IMR-90 (cell line): ENCODE measurements at regions not wholly inside any gene's neighbourhood (a gene's known extent, or its start where the extent isn't known, plus 50 kb on each side); places are given as distances from the start of the nearest gene placed in this dataset.

ENCODE experiments used
- ATAC-seq: fragments of 200-7000 bp; cut with Tn5 transposase; 2 replicates; pipeline ENCODE4 v1.9.1; 2020; ENCODE audit warnings: low read depth, mild to moderate bottlenecking, moderate library complexity
- BruUV-seq: library from RNA; stranded (reverse); fragments of 400-500 nt; replicated peaks from 2 replicates; lab custom pipeline; 2021; lab: Mats Ljungman, UMichigan
- CTCF ChIA-PET: fragments of 300-600 bp; formaldehyde crosslinking; extraction: SDS; loops from one replicate; lab custom pipeline; 2021; ENCODE audit warnings: antibody characterized with exemption; lab: Yijun Ruan, JAX
- POLR2A ChIA-PET: fragments of 300-600 bp; sonication (Branson Sonifier 250); formaldehyde crosslinking; loops from one replicate; lab custom pipeline; 2022; ENCODE audit warnings: antibody characterized with exemption; ENCODE audit not compliant: unreplicated experiment; lab: Charles Lee
- DNase-seq: peaks from one replicate; pipeline ENCODE4 v3.0.0; 2013
- H2AFZ ChIP-seq: replicated peaks from 2 replicates; pipeline ENCODE3; 2013; ENCODE audit warnings: low read length, mild to moderate bottlenecking; ENCODE audit not compliant: poor library complexity
- H2AK5ac ChIP-seq: 2 replicates; pipeline ENCODE4 v1.6.1; 2013; ENCODE audit warnings: low read depth, low read length, inconsistent platforms
- H2AK9ac ChIP-seq: replicated peaks from 2 replicates; pipeline ENCODE3; 2013; ENCODE audit warnings: mild to moderate bottlenecking, low read depth, low read length, moderate library complexity; ENCODE audit not compliant: poor library complexity
- H2BK120ac ChIP-seq: 2 replicates; pipeline ENCODE4 v1.6.1; 2013; ENCODE audit warnings: low read depth, low read length, inconsistent platforms
- H2BK15ac ChIP-seq: 3 replicates; pipeline ENCODE4 v1.6.1; 2013; ENCODE audit warnings: low read depth, low read length, inconsistent platforms
- H2BK20ac ChIP-seq: 2 replicates; pipeline ENCODE4 v1.6.1; 2013; ENCODE audit warnings: low read depth, mild to moderate bottlenecking, inconsistent platforms, low read length, moderate library complexity
- H2BK5ac ChIP-seq: 2 replicates; pipeline ENCODE4 v1.6.1; 2013; ENCODE audit warnings: mild to moderate bottlenecking, low read depth, low read length, inconsistent platforms; ENCODE audit not compliant: poor library complexity, severe bottlenecking
- H3K14ac ChIP-seq: replicated peaks from 2 replicates; pipeline ENCODE4 v1.6.1; 2013; ENCODE audit warnings: low read depth, low read length, inconsistent platforms
- H3K18ac ChIP-seq: 2 replicates; pipeline ENCODE4 v1.6.1; 2013; ENCODE audit warnings: low read depth, low read length, control low read depth
- H3K23ac ChIP-seq: 2 replicates; pipeline ENCODE4 v1.6.1; 2013; ENCODE audit warnings: low read depth, low read length, inconsistent platforms
- H3K27ac ChIP-seq: 2 replicates; pipeline ENCODE4 v1.5.1; 2013; ENCODE audit warnings: mild to moderate bottlenecking, control low read depth, low read length; ENCODE audit not compliant: insufficient read depth
- H3K27me3 ChIP-seq: 2 replicates; pipeline ENCODE4 v1.6.1; 2013; ENCODE audit warnings: low read length; ENCODE audit not compliant: control insufficient read depth, insufficient read depth
- H3K36me3 ChIP-seq: 2 replicates; pipeline ENCODE4 v1.6.1; 2013; ENCODE audit warnings: low read length, mixed read lengths; ENCODE audit not compliant: control insufficient read depth, insufficient read depth
- H3K4ac ChIP-seq: 2 replicates; pipeline ENCODE4 v1.6.1; 2013; ENCODE audit warnings: low read depth, low read length, inconsistent platforms
- H3K4me1 ChIP-seq: 2 replicates; pipeline ENCODE4 v1.6.1; 2013; ENCODE audit warnings: low read length, mixed read lengths; ENCODE audit not compliant: control insufficient read depth, insufficient read depth
- H3K4me2 ChIP-seq: 2 replicates; pipeline ENCODE4 v1.6.1; 2013; ENCODE audit warnings: low read depth, mild to moderate bottlenecking, control low read depth, low read length, moderate library complexity
- H3K4me3 ChIP-seq: 2 replicates; pipeline ENCODE4 v1.5.1; 2013; ENCODE audit warnings: low read depth, mild to moderate bottlenecking, control low read depth, low read length, moderate library complexity; ENCODE audit not compliant: insufficient read depth
- H3K56ac ChIP-seq: 2 replicates; pipeline ENCODE4 v1.6.1; 2013; ENCODE audit warnings: low read length, inconsistent platforms; ENCODE audit not compliant: insufficient read depth; ENCODE audit errors: extremely low read depth
- H3K79me1 ChIP-seq, 2 experiments: 2 replicates each; pipeline ENCODE4 v1.6.1; 2013; ENCODE audit warnings: low read length in 2 of 2, inconsistent platforms in 1 of 2, low read depth in 1 of 2
- H3K9ac ChIP-seq: 2 replicates; pipeline ENCODE4 v1.6.1; 2013; ENCODE audit warnings: low read depth, low read length, control low read depth
- H3K9me1 ChIP-seq: 2 replicates; pipeline ENCODE4 v1.6.1; 2013; ENCODE audit warnings: low read length, inconsistent platforms; ENCODE audit not compliant: insufficient read depth
- H3K9me3 ChIP-seq: 2 replicates; pipeline ENCODE4 v1.6.1; 2013; ENCODE audit warnings: low read length; ENCODE audit not compliant: control insufficient read depth, insufficient read depth
- H4K20me1 ChIP-seq: 2 replicates; pipeline ENCODE4 v1.6.1; 2013; ENCODE audit warnings: low read length, inconsistent platforms; ENCODE audit not compliant: insufficient read depth
- H4K5ac ChIP-seq: 2 replicates; pipeline ENCODE4 v1.6.1; 2013; ENCODE audit warnings: mild to moderate bottlenecking, low read depth, low read length, control low read depth
- H4K8ac ChIP-seq, 2 experiments: 2 replicates each; pipeline ENCODE4 v1.6.1; 2013; ENCODE audit warnings: low read depth in 2 of 2, low read length in 2 of 2, control low read depth in 1 of 2, inconsistent platforms in 1 of 2
- H4K91ac ChIP-seq: 2 replicates; pipeline ENCODE4 v1.6.1; 2013; ENCODE audit warnings: low read depth, low read length, inconsistent platforms; ENCODE audit not compliant: insufficient read depth
- BHLHE40 ChIP-seq: fragments of 150-350 bp; IDR thresholded peaks from 2 replicates; pipeline ENCODE4 v1.6.1; 2016; ENCODE audit warnings: mild to moderate bottlenecking, low read depth, low read length
- CEBPB ChIP-seq: IDR thresholded peaks from 2 replicates; pipeline ENCODE4 v1.6.1; 2012; ENCODE audit warnings: low read depth, low read length, improper control_type of control experiment
- CHD1 ChIP-seq: IDR thresholded peaks from 2 replicates; pipeline ENCODE4 v1.6.1; 2012; ENCODE audit warnings: low read depth, low read length, improper control_type of control experiment
- CTCF ChIP-seq: conservative IDR thresholded peaks from 2 replicates; pipeline ENCODE4 v1.5.1; 2012; ENCODE audit warnings: mild to moderate bottlenecking, low read depth, low read length, improper control_type of control experiment
- FOS ChIP-seq: fragments of 150-350 bp; IDR thresholded peaks from 2 replicates; pipeline ENCODE4 v1.6.1; 2016; ENCODE audit warnings: low read depth, low read length
- MAFK ChIP-seq: IDR thresholded peaks from 2 replicates; pipeline ENCODE4 v1.6.1; 2012; ENCODE audit warnings: low read depth, low read length, improper control_type of control experiment
- MAZ ChIP-seq: IDR thresholded peaks from 2 replicates; pipeline ENCODE4 v1.6.1; 2012; ENCODE audit warnings: low read depth, mild to moderate bottlenecking, low read length, improper control_type of control experiment, moderate library complexity, borderline replicate concordance
- MXI1 ChIP-seq: IDR thresholded peaks from 2 replicates; pipeline ENCODE4 v1.6.1; 2012; ENCODE audit warnings: low read depth, mild to moderate bottlenecking, low read length, moderate library complexity, borderline replicate concordance
- NFE2L2 ChIP-seq: fragments of 150-350 bp; IDR thresholded peaks from 2 replicates; pipeline ENCODE4 v1.6.1; 2016; ENCODE audit warnings: low read depth, mild to moderate bottlenecking, low read length
- POLR2A ChIP-seq: IDR thresholded peaks from 2 replicates; pipeline ENCODE4 v1.6.1; 2012; ENCODE audit warnings: mild to moderate bottlenecking, low read depth, low read length
- RAD21 ChIP-seq: IDR thresholded peaks from 2 replicates; pipeline ENCODE4 v1.6.1; 2012; ENCODE audit warnings: low read length, improper control_type of control experiment
- RCOR1 ChIP-seq: IDR thresholded peaks from 2 replicates; pipeline ENCODE4 v1.6.1; 2012; ENCODE audit warnings: mild to moderate bottlenecking, low read length, improper control_type of control experiment; ENCODE audit not compliant: insufficient replicate concordance
- RFX5 ChIP-seq: IDR thresholded peaks from 2 replicates; pipeline ENCODE4 v1.8.0; 2012; ENCODE audit warnings: low read depth, mild to moderate bottlenecking, low read length, moderate library complexity
- SMC3 ChIP-seq: fragments of 150-350 bp; IDR thresholded peaks from 2 replicates; pipeline ENCODE4 v1.6.1; 2016; ENCODE audit warnings: low read depth, mild to moderate bottlenecking, antibody characterized with exemption, low read length, moderate library complexity
- WGBS, 2 experiments: methylation state at CpG; one replicate each; pipeline versions ENCODE4 v1.1.5 to v1.1.7; 2013; ENCODE audit warnings: missing lambda C conversion rate in 2 of 2; ENCODE audit not compliant: insufficient read length in 1 of 2; ENCODE audit errors: extremely low coverage in 2 of 2; 5-methylcytosine and 5-hydroxymethylcytosine counted together
- dilution Hi-C: fragments of 300-500 bp; cut with HindIII; formaldehyde crosslinking; loops from one replicate; pipeline ENCODE4 v1.14.3; 2018; ENCODE audit warnings: low sequenced_read_pairs; ENCODE audit not compliant: unreplicated experiment
- in situ Hi-C: fragments of 300-500 bp; cut with MboI; formaldehyde crosslinking; loops from 3 replicates; pipeline ENCODE4 v1.14.3; 2019; ENCODE audit warnings: low sequenced_read_pairs, inconsistent platforms, mixed read lengths
- intact Hi-C: fragments of 100-400 bp; cut with micrococcal nuclease; formaldehyde crosslinking; loops from 2 replicates; pipeline ENCODE4 v1.10.0; 2022
- TF ChIP-seq, protein P1 (sequence below): fragments of 150-350 bp; IDR thresholded peaks from 2 replicates; pipeline ENCODE4 v1.6.1; 2017; ENCODE audit warnings: mild to moderate bottlenecking, antibody characterized with exemption, low read length, low read depth
- TF ChIP-seq, protein P2 (sequence below): fragments of 150-350 bp; IDR thresholded peaks from 2 replicates; pipeline ENCODE4 v1.6.1; 2016; ENCODE audit warnings: low read depth, mild to moderate bottlenecking, low read length, moderate library complexity, borderline replicate concordance

DNA sequence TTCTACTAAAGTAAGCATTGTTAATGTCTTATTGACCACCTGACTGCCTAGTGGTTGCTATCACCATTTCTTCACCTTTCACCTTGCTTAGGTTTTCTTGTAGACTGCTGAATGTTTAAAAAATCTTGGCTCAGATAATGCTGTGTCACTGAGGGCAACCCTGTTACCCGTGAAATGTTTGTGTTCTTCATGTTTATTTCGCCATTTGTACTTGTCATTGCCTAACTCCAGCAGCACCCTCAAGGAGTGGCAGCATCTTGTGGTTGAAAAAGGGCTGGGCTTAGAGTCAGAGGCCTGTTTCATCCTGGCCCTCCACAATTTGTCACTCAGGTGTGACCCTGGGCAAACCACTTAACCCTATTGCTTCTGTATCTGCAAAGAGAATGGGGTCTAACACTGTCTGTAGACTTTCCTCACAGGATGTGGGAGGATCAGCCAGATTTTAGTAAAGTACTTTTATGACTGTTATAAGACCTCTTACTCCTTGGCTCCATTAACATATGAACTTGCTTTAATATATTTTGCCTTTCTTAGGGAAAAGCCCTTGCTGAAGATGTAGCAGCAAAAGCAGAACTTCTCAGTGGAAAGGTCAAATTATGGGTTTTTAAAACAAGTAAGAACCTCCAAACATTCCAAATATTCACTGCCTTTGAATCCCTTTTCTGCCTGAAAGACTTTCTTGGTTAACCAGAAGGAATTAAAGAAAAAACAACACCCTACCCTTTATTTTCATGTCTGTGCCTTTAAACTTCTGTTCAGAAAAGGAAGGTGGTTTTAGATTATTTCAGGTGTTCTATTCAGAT lies 154.5 kb upstream of the C11orf87 start:
- no peak overlapping the region for H2AFZ ChIP-seq
- H3K79me1 ChIP-seq = no peaks in the 10 kb centered on the region
- no peaks in the 10 kb centered on the region for H4K20me1 ChIP-seq
- BruUV-seq = no TSS peak
- dilution Hi-C loops (no loop called here), intact Hi-C loops (no loop called here), in situ Hi-C loops (no loop called here)
- no peak overlapping the region for H2AK5ac ChIP-seq
- no peak overlapping the region for H4K5ac ChIP-seq
- no CpG with 5 or more reads among the region's 2 CpGs for WGBS, 2 experiments
- H3K23ac ChIP-seq = no peak overlapping the region
- H2BK120ac ChIP-seq = no peak overlapping the region
- no peaks in the 10 kb centered on the region; the same call in 1 of the 2 replicates for H3K9me3 ChIP-seq
- DNase-seq (no peak), ATAC-seq (no peak)
- no peak overlapping the region for H3K9ac ChIP-seq
- no peak overlapping the region for H3K18ac ChIP-seq
- H3K4me2 ChIP-seq = no peak overlapping the region
- H3K4me1 ChIP-seq = no peaks in the 10 kb centered on the region
- no peak overlapping the region for H4K8ac ChIP-seq
- POLR2A ChIA-PET = no interaction called here
- no peaks in the 10 kb centered on the region for H3K9me1 ChIP-seq
- no peak overlapping the region for H4K91ac ChIP-seq
- H3K4ac ChIP-seq = no peak overlapping the region
- H3K27ac ChIP-seq = no peak overlapping the region
- CTCF ChIA-PET = no interaction called here
- no peak overlapping the region for H2BK15ac ChIP-seq
- H3K56ac ChIP-seq = no peak overlapping the region
- no peak overlapping the region for H3K4me3 ChIP-seq
- no peak overlapping the region for H2BK20ac ChIP-seq
- no peak overlapping the region for H3K14ac ChIP-seq
- no peaks in the 10 kb centered on the region for H3K27me3 ChIP-seq
- H2AK9ac ChIP-seq = no peak overlapping the region
- H3K36me3 ChIP-seq = no peaks in the 10 kb centered on the region
- no peak for TF ChIP-seq CTCF
- no peak for TF ChIP-seq MAFK
- no peak for TF ChIP-seq BHLHE40
- no peak for TF ChIP-seq CHD1
- TF ChIP-seq, protein P1, sequence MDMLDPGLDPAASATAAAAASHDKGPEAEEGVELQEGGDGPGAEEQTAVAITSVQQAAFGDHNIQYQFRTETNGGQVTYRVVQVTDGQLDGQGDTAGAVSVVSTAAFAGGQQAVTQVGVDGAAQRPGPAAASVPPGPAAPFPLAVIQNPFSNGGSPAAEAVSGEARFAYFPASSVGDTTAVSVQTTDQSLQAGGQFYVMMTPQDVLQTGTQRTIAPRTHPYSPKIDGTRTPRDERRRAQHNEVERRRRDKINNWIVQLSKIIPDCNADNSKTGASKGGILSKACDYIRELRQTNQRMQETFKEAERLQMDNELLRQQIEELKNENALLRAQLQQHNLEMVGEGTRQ = no peak
- TF ChIP-seq CEBPB = no peak
- TF ChIP-seq RFX5 = no peak
- TF ChIP-seq POLR2A = no peak
- no peak for TF ChIP-seq MXI1
- TF ChIP-seq RCOR1 = no peak
- no peak for TF ChIP-seq FOS
- TF ChIP-seq RAD21 = no peak
- TF ChIP-seq, protein P2, sequence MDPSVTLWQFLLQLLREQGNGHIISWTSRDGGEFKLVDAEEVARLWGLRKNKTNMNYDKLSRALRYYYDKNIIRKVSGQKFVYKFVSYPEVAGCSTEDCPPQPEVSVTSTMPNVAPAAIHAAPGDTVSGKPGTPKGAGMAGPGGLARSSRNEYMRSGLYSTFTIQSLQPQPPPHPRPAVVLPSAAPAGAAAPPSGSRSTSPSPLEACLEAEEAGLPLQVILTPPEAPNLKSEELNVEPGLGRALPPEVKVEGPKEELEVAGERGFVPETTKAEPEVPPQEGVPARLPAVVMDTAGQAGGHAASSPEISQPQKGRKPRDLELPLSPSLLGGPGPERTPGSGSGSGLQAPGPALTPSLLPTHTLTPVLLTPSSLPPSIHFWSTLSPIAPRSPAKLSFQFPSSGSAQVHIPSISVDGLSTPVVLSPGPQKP = no peak
- no peak for TF ChIP-seq NFE2L2
- TF ChIP-seq SMC3 = no peak
- no peak for TF ChIP-seq MAZ
- H2BK5ac ChIP-seq = no peak overlapping the region
